Brain microvascular endothelial cell (primary cell): ENCODE measurements at regions not wholly inside any gene's neighbourhood (a gene's known extent, or its start where the extent isn't known, plus 50 kb on each side); places are given as distances from the start of the nearest gene placed in this dataset.

Experiments
- DNase-seq: peaks from one replicate; pipeline ENCODE4 v3.0.0-alpha.2; 2020
- H3K27ac ChIP-seq: fragments of 250-450 bp; sonication (Bioruptor Pico); 2 replicates; pipeline ENCODE4 v1.5.1; 2020; ENCODE audit warnings: mild to moderate bottlenecking, moderate library complexity
- H3K27me3 ChIP-seq: fragments of 250-450 bp; sonication (Bioruptor Pico); replicated peaks from 2 replicates; pipeline ENCODE4 v1.5.1; 2020; ENCODE audit warnings: mild to moderate bottlenecking
- H3K36me3 ChIP-seq: fragments of 250-450 bp; sonication (Bioruptor Pico); replicated peaks from 2 replicates; pipeline ENCODE4 v1.5.1; 2020; ENCODE audit warnings: mild to moderate bottlenecking
- H3K4me3 ChIP-seq: 2 replicates; pipeline ENCODE4 v1.5.1; 2011; ENCODE audit warnings: low read depth, mild to moderate bottlenecking, control low read depth, low read length, moderate library complexity
- CTCF ChIP-seq: IDR thresholded peaks from 2 replicates; pipeline ENCODE4 v1.5.1; 2011; ENCODE audit warnings: low read depth, mild to moderate bottlenecking, moderate library complexity, low read length, control low read depth, inconsistent platforms; ENCODE audit errors: missing control alignments
- in situ Hi-C: cut with HindIII; loops from 2 replicates; pipeline ENCODE4 v1.10.0; 2017; ENCODE audit warnings: low sequenced_read_pairs, low pct_ligation_motif_present

GRCh38 chr6:132082421-132082820 is 131.2 kb upstream of the CCN2 start:
- no peak overlapping the region for H3K27ac ChIP-seq
- no peak for DNase-seq
- H3K27me3 ChIP-seq = no peaks in the 10 kb centered on the region
- in situ Hi-C loops = no loop called here
- H3K4me3 ChIP-seq = no peak overlapping the region
- no peaks in the 10 kb centered on the region for H3K36me3 ChIP-seq
- TF ChIP-seq CTCF = no peak

GRCh38 chr6:132081338-132081737 is 130.2 kb upstream of the CCN2 start:
- Histone ChIP-seq H3K27ac (no peak overlapping the region), H3K27me3 (no peaks in the 10 kb centered on the region), H3K36me3 (no peaks in the 10 kb centered on the region), H3K4me3 (no peak overlapping the region)
- no peak for TF ChIP-seq CTCF
- DNase-seq = no peak
- in situ Hi-C loops = no loop called here

- H3K27ac ChIP-seq = no peak overlapping the region
- in situ Hi-C loops = no loop called here
- H3K27me3 ChIP-seq = no peaks in the 10 kb centered on the region
- TF ChIP-seq CTCF = no peak
- H3K36me3 ChIP-seq = no peaks in the 10 kb centered on the region
- no peak for DNase-seq
- no peak overlapping the region for H3K4me3 ChIP-seq
These were observed 128.1 kb upstream of the CCN2 start for GRCh38 chr6:132079286-132079685.

GRCh38 chr6:132076452-132076851 is 125.3 kb upstream of the CCN2 start:
- TF ChIP-seq CTCF = no peak
- Histone ChIP-seq H3K36me3 (no peaks in the 10 kb centered on the region), H3K27ac (no peak overlapping the region), H3K4me3 (no peak overlapping the region), H3K27me3 (no peaks in the 10 kb centered on the region)
- in situ Hi-C loops = no loop called here
- no peak for DNase-seq

GRCh38 chr6:132072831-132073230 is 121.7 kb upstream of the CCN2 start:
- Histone ChIP-seq H3K4me3 (no peak overlapping the region), H3K27ac (no peak overlapping the region), H3K36me3 (no peaks in the 10 kb centered on the region), H3K27me3 (no peaks in the 10 kb centered on the region)
- no peak for TF ChIP-seq CTCF
- DNase-seq = no peak
- in situ Hi-C loops = no loop called here

GRCh38 chr6:132072271-132072670 is 121.1 kb upstream of the CCN2 start:
- in situ Hi-C loops = no loop called here
- Histone ChIP-seq H3K4me3 (no peak overlapping the region), H3K27ac (no peak overlapping the region), H3K27me3 (no peaks in the 10 kb centered on the region), H3K36me3 (no peaks in the 10 kb centered on the region)
- DNase-seq = no peak
- no peak for TF ChIP-seq CTCF
